ENCODE measurements at regions not wholly inside any gene's neighbourhood (a gene's known extent, or its start where the extent isn't known, plus 50 kb on each side); places are given as distances from the start of the nearest gene placed in this dataset.

GRCh38 chr20:33908336-33908735 is 85.4 kb upstream of the RALY start:
- H3K27me3 Mint-ChIP-seq, result peaks cover 28% of the 10 kb centered on the region
- H3K9me3 Mint-ChIP-seq, result no peaks in the 10 kb centered on the region
- POLR2A ChIA-PET, result no interaction called here
- H3K36me3 Mint-ChIP-seq (ENCODE audit: low read depth), result no peaks in the 10 kb centered on the region
- H3K4me3 Mint-ChIP-seq, result no peak overlapping the region
- no peak for DNase-seq
- no peak overlapping the region for H3K27ac Mint-ChIP-seq
- CTCF ChIA-PET, result interaction anchor here (0.7 to 1.5 kb wide), 2 partner anchors 9 to 116 kb away, joined by 3 to 5 read pairs; no protein-coding TSS in a partner anchor
- H3K4me1 Mint-ChIP-seq, result no peaks in the 10 kb centered on the region

- no peaks in the 10 kb centered on the region for H3K36me3 Mint-ChIP-seq (ENCODE audit: low read depth)
- H3K27ac Mint-ChIP-seq, result no peak overlapping the region
- no peak for DNase-seq
- no peaks in the 10 kb centered on the region for H3K9me3 Mint-ChIP-seq
- peaks cover 28% of the 10 kb centered on the region for H3K27me3 Mint-ChIP-seq
- ChIA-PET CTCF (interaction anchor here (0.6 to 0.7 kb wide), 2 partner anchors 12 to 117 kb away, joined by 3 read pairs; no protein-coding TSS in a partner anchor), POLR2A (no interaction called here)
- no peak overlapping the region for H3K4me3 Mint-ChIP-seq
- H3K4me1 Mint-ChIP-seq, result no peaks in the 10 kb centered on the region
Observed at GRCh38 chr20:33908868-33909267, 84.8 kb upstream of the RALY start.

GRCh38 chr20:33909331-33909921 is 84.3 kb upstream of the RALY start:
- no peak for DNase-seq
- Mint-ChIP-seq H3K4me3 (no peak overlapping the region), H3K27ac (no peak overlapping the region), H3K9me3 (no peaks in the 10 kb centered on the region), H3K27me3 (peaks cover 28% of the 10 kb centered on the region), H3K36me3 (ENCODE audit: low read depth) (no peaks in the 10 kb centered on the region), H3K4me1 (peaks cover 1% of the 10 kb centered on the region)
- ChIA-PET POLR2A (no interaction called here), CTCF (interaction anchor here (0.6 kb wide), 1 partner anchor 12 kb away, joined by 3 read pairs; no protein-coding TSS in a partner anchor)

- Mint-ChIP-seq H3K9me3 (no peaks in the 10 kb centered on the region), H3K27me3 (peaks cover 26% of the 10 kb centered on the region), H3K36me3 (ENCODE audit: low read depth) (no peaks in the 10 kb centered on the region), H3K4me3 (no peak overlapping the region), H3K27ac (no peak overlapping the region), H3K4me1 (peaks cover 6% of the 10 kb centered on the region)
- ChIA-PET POLR2A (no interaction called here), CTCF (no interaction called here)
- DNase-seq, result no peak
Observed at GRCh38 chr20:33910056-33910455, 83.7 kb upstream of the RALY start.

GRCh38 chr20:33910529-33911327 is 83.0 kb upstream of the RALY start:
- ChIA-PET CTCF (interaction anchor here (0.6 kb wide), 1 partner anchor 193 kb away, joined by 4 read pairs; no protein-coding TSS in a partner anchor), POLR2A (interaction anchor here (0.7 kb wide), 1 partner anchor 15 kb away, joined by 4 read pairs; no protein-coding TSS in a partner anchor)
- H3K27me3 Mint-ChIP-seq, result peaks cover 24% of the 10 kb centered on the region
- no peaks in the 10 kb centered on the region for H3K9me3 Mint-ChIP-seq
- no peak for DNase-seq
- H3K4me3 Mint-ChIP-seq, result no peak overlapping the region
- H3K27ac Mint-ChIP-seq, result no peak overlapping the region
- no peaks in the 10 kb centered on the region for H3K36me3 Mint-ChIP-seq (ENCODE audit: low read depth)
- H3K4me1 Mint-ChIP-seq, result peaks cover 13% of the 10 kb centered on the region

GRCh38 chr20:33914919-33915318 is 78.8 kb upstream of the RALY start:
- no peak overlapping the region for H3K27ac Mint-ChIP-seq
- H3K36me3 Mint-ChIP-seq (ENCODE audit: low read depth), result no peaks in the 10 kb centered on the region
- DNase-seq, result peak; percentile 44
- ChIA-PET POLR2A (interaction anchor here (0.8 to 1.1 kb wide), 3 partner anchors 78 to 1369 kb away, joined by 3 to 4 read pairs (median 3); partner anchors contain the start of genes EIF6 and RALY), CTCF (interaction anchor here (0.5 to 3.5 kb wide), 38 partner anchors 8 to 1136 kb away, joined by 3 to 23 read pairs (median 4); partner anchors contain the start of genes CHMP4B, EIF2S2 and ZNF341)
- H3K4me3 Mint-ChIP-seq, result no peak overlapping the region
- no peaks in the 10 kb centered on the region for H3K9me3 Mint-ChIP-seq
- H3K4me1 Mint-ChIP-seq, result peaks cover 24% of the 10 kb centered on the region
- H3K27me3 Mint-ChIP-seq, result peaks cover 9% of the 10 kb centered on the region

- ChIA-PET CTCF (interaction anchor here (0.6 to 3.5 kb wide), 19 partner anchors 8 to 214 kb away, joined by 3 to 23 read pairs (median 5); partner anchors contain the start of gene ZNF341), POLR2A (interaction anchor here (0.8 to 1.0 kb wide), 2 partner anchors 12 to 77 kb away, joined by 3 read pairs; no protein-coding TSS in a partner anchor)
- no peak overlapping the region for H3K4me3 Mint-ChIP-seq
- H3K27ac Mint-ChIP-seq, result no peak overlapping the region
- no peaks in the 10 kb centered on the region for H3K36me3 Mint-ChIP-seq (ENCODE audit: low read depth)
- DNase-seq, result peak; percentile 59
- no peaks in the 10 kb centered on the region for H3K9me3 Mint-ChIP-seq
- peaks cover 12% of the 10 kb centered on the region for H3K27me3 Mint-ChIP-seq
- H3K4me1 Mint-ChIP-seq, result peaks cover 27% of the 10 kb centered on the region
Observed at GRCh38 chr20:33915726-33916331, 77.9 kb upstream of the RALY start.

- H3K36me3 Mint-ChIP-seq (ENCODE audit: low read depth), result no peaks in the 10 kb centered on the region
- peaks cover 10% of the 10 kb centered on the region for H3K27me3 Mint-ChIP-seq
- POLR2A ChIA-PET, result interaction anchor here (1.0 kb wide), 1 partner anchor 76 kb away, joined by 3 read pairs; no protein-coding TSS in a partner anchor
- no peak overlapping the region for H3K27ac Mint-ChIP-seq
- H3K4me1 Mint-ChIP-seq, result peaks cover 27% of the 10 kb centered on the region
- H3K9me3 Mint-ChIP-seq, result no peaks in the 10 kb centered on the region
- no peak overlapping the region for H3K4me3 Mint-ChIP-seq
- CTCF ChIA-PET, result interaction anchor here (0.8 to 3.5 kb wide), 11 partner anchors 9 to 213 kb away, joined by 3 to 23 read pairs (median 5); no protein-coding TSS in a partner anchor
- DNase-seq, result no peak
Observed at GRCh38 chr20:33916768-33917167, 76.9 kb upstream of the RALY start.

GRCh38 chr20:33917831-33918525 is 75.7 kb upstream of the RALY start:
- POLR2A ChIA-PET, result no interaction called here

GRCh38 chr20:33918662-33919061 is 75.0 kb upstream of the RALY start:
- CTCF ChIA-PET, result interaction anchor here (0.7 kb wide), 1 partner anchor 117 kb away, joined by 4 read pairs; no protein-coding TSS in a partner anchor
- POLR2A ChIA-PET, result no interaction called here

More at GRCh38 chr20:33917831-33918525, 75.7 kb upstream of the RALY start:
- Mint-ChIP-seq H3K9me3 (no peaks in the 10 kb centered on the region), H3K4me1 (peaks cover 27% of the 10 kb centered on the region), H3K36me3 (ENCODE audit: low read depth) (no peaks in the 10 kb centered on the region), H3K4me3 (no peak overlapping the region), H3K27me3 (peaks cover 4% of the 10 kb centered on the region), H3K27ac (no peak overlapping the region)
- CTCF ChIA-PET, result interaction anchor here (1.1 to 2.0 kb wide), 4 partner anchors 10 to 212 kb away, joined by 3 to 8 read pairs (median 4); no protein-coding TSS in a partner anchor
- DNase-seq, result peak; percentile 17

GRCh38 chr20:33919653-33920052 is 74.1 kb upstream of the RALY start:
- peaks cover 11% of the 10 kb centered on the region for H3K27me3 Mint-ChIP-seq
- no peak overlapping the region for H3K27ac Mint-ChIP-seq
- no peak for DNase-seq
- H3K4me3 Mint-ChIP-seq, result no peak overlapping the region
- peaks cover 24% of the 10 kb centered on the region for H3K4me1 Mint-ChIP-seq
- POLR2A ChIA-PET, result no interaction called here
- no peaks in the 10 kb centered on the region for H3K36me3 Mint-ChIP-seq (ENCODE audit: low read depth)
- CTCF ChIA-PET, result interaction anchor here (0.7 kb wide), 1 partner anchor 905 kb away, joined by 4 read pairs; no protein-coding TSS in a partner anchor
- H3K9me3 Mint-ChIP-seq, result no peaks in the 10 kb centered on the region

More at GRCh38 chr20:33918662-33919061, 75.0 kb upstream of the RALY start:
- H3K4me1 Mint-ChIP-seq, result peaks cover 27% of the 10 kb centered on the region
- H3K27me3 Mint-ChIP-seq, result peaks cover 9% of the 10 kb centered on the region
- no peak overlapping the region for H3K4me3 Mint-ChIP-seq
- no peak overlapping the region for H3K27ac Mint-ChIP-seq
- H3K9me3 Mint-ChIP-seq, result no peaks in the 10 kb centered on the region
- DNase-seq, result no peak
- no peaks in the 10 kb centered on the region for H3K36me3 Mint-ChIP-seq (ENCODE audit: low read depth)

GRCh38 chr20:33922224-33922623 is 71.5 kb upstream of the RALY start:
- ChIA-PET POLR2A (no interaction called here), CTCF (interaction anchor here (1.1 kb wide), 1 partner anchor 8 kb away, joined by 3 read pairs; no protein-coding TSS in a partner anchor)
- Mint-ChIP-seq H3K27me3 (peaks cover 11% of the 10 kb centered on the region), H3K27ac (no peak overlapping the region), H3K9me3 (no peaks in the 10 kb centered on the region), H3K4me3 (no peak overlapping the region), H3K4me1 (peaks cover 13% of the 10 kb centered on the region), H3K36me3 (ENCODE audit: low read depth) (no peaks in the 10 kb centered on the region)
- no peak for DNase-seq

Data from activated CD4-positive, alpha-beta memory T cell treated with anti-CD3 and anti-CD28 coated beads, Interleukin-2, amount 10 ng/mL, durations not matched to agents 7 days and 5 days (primary cell).